Activated CD4-positive, alpha-beta T cell treated with anti-CD3 and anti-CD28 coated beads, Interleukin-2, Interleukin-4, amounts not matched to agents 100 ng/mL and 50 ng/mL, durations not matched to agents 16 hours and 8 hours (primary cell): ENCODE measurements at regions not wholly inside any gene's neighbourhood (a gene's known extent, or its start where the extent isn't known, plus 50 kb on each side); places are given as distances from the start of the nearest gene placed in this dataset.

ENCODE experiments used
- DNase-seq: peaks from one replicate; pipeline ENCODE4 v3.0.0-alpha.2; 2020; ENCODE audit warnings: low spot score

- peak; percentile 23 for DNase-seq
Measured at GRCh38 chr19:16000024-16000663, 51.3 kb downstream of the OR10H4 start.

GRCh38 chr19:16001481-16002312 is 52.9 kb downstream of the OR10H4 start:
- peak; percentile 79 for DNase-seq

DNA sequence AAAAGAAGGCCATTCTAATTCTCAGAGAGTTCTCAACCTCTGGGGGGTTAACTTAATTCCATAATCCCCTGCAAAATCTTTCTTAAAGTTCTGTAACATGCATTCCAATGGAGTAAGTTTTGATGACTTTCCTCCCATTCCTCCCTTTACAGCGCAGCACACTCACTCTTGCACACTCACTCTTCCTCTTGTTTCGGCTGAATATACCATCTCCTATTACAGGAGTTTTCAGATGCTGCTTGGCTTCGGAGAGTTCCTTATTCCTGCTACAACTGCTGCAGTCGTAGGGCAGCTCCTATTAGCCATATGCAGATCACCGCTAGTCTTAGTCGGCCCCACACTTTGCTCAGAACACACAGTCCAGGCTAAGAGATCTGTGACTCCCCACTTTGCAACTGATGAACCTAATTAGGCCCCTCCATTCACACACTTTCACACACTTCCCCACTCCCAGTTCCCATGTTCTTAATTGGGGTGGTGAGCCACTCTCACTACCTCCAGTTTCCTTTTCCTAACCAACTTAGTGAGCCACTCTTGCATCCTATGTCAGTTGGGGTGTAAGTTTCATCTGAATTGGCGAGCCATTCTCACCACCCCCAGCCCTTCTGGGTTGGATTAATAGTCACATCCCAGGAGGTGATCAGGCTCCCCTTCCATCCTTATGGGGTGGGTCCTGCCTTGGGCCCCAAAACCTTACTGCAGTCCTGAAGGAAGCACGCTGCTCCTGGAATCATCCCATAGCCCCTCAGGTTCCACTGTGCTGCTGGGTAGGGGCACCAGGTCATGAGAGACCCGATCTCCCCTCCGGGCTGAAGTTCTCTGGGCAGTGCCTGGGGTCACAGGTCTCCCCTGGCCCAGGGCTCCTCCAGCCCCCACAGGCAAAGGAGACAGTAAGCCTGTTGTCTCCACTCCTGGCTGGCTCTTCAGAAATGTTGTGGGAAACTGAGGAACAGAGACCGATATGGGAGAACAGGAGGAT is 53.9 kb downstream of the OR10H4 start:
- no peak for DNase-seq

- no peak for DNase-seq
Measured at GRCh38 chr19:16003391-16003790, 54.6 kb downstream of the OR10H4 start.

GRCh38 chr19:16005925-16006324 is 57.1 kb downstream of the OR10H4 start:
- DNase-seq: no peak

DNA sequence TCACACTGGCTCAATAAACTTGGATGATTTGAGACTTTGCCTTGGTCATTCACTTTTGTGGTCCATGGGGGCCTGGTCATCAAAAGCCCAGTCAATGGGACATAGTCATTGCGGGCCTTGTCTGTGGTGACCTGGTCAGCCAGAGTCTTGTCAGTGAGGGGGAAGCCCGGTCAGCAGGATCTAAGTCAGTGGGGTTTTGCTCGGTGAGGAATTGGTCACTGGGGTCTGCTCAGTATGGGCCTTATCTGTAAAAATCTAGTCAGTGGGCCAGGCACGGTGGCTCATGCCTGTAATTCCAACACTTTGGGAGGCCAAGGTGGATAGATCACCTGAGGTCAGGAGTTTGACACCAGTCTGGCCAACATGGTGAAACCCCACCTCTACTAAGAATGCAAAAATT is 63.7 kb upstream of the TPM4 start:
- DNase-seq: no peak

DNA sequence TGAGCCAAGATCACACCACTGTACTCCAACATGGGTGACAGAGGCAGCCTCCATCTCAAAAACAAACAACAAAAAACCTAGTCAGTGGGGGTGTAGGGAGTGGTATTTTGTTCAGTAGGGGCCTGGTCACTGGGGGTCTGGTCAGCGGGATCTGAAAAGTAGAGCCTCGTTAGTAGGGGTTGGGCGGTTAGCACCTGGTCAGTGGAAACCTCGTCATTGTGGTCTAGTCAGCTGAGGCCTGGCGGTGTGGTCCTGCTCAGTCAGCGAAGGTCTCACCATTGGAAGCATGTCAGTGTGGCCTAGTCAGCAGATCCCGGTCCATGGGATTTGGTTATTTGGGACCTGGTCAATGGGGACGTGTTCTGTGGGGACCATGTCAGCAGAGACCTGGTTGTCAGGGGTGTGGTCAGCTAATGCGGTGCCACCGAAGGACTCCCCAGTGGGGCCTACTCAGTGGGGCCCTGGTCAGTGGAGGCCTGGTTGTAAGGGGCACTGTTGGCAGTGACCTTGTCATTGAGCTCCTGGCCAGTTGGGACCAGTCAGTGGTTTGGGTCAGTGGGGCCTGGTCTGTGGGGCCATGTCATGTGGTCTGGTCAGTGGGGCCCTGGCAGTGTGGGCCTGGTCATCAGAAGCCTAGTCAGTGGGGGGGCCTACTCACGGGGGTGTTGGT is 63.0 kb upstream of the TPM4 start:
- DNase-seq: no peak

DNA sequence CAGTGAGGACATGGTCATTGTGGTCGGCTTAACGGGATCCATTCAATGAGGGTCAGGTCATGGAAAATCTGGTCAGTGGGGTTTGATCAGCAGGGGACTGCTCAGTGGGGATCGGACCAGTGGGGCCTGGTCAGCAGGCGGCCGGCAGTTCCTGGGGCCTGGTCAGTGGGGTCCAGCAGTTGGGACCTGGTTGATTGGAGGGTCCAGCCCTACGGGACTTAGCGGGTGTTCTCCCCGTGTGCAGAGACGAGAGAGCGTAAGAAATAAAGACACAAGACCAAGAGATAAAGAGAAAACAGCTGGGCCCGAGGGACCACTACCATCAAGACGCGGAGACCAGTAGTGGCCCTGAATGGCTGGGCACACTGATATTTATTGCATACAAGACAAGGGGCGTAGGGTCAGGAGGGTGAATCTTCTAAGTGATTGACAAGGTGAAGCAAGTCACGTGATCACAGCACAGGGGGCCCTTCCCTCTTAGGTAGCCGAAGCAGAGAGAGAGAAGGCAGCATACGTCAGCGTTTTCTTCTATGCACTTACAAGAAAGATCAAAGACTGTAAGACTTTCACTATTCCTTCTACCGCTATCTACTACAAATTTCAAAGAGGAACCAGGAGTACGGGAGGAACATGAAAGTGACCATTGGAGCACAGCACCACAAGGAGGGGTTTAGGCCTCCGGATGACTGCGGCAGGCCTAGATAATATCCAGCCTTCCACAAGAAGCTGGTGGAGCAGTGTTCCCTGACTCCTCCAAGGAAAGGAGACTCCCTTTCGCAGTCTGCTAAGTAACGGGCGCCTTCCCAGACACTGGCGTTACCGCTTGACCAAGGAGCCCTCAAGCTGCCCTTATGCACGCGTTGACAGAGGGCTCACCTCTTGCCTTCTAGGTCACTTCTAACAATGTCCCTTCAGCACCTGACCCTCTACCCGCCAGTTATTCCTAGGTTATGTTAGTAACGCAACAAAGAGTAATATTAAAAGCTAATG is 62.1 kb upstream of the TPM4 start:
- DNase-seq: no peak

- DNase-seq: no peak
Measured at GRCh38 chr19:16014923-16015804, 61.1 kb upstream of the TPM4 start.

- no peak for DNase-seq
Measured at GRCh38 chr19:16015805-16016173, 60.5 kb upstream of the TPM4 start.

DNA sequence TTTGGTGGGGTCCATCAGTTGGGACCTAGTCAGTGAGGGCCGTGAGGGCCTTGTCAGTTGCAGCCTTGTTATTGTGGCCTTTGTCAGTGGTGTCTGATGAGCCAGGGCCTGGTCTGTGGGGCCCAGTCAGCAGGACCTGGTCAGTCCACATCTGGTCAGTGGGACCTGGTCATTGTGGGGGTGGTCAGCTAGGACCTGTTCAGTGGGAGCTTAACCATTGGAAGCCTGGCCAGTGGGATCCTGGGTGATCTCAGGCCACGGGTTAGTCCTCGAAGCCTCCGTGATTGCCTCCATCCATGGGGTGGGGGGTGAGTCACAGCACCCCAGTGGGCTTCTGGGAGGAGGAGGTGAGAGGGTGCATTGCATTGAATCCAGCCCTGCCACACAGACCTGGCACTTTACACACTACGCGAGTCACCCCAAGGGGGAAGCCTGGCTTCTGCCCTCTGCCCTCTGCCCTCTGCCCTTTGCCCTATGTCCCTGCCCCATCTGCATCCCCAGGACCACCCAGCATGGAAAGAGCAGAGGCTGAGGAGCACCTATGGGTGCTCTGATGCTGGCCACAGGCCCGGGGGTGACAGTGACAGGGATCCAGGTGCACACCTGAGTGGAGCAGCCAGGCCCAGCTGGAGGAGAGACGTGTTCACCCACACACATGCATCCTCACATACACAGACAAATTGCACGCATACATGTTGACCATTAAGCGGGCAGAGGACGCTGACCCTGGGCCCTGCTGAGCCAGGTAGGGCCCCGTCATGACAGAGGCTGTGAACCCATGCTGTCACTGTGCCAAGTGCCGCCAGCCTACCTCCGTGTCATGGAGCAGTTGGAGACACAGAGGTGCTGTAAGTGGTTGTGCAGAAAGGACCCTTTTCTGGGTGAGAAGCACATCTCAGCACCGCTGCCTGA is 59.8 kb upstream of the TPM4 start:
- no peak for DNase-seq

DNA sequence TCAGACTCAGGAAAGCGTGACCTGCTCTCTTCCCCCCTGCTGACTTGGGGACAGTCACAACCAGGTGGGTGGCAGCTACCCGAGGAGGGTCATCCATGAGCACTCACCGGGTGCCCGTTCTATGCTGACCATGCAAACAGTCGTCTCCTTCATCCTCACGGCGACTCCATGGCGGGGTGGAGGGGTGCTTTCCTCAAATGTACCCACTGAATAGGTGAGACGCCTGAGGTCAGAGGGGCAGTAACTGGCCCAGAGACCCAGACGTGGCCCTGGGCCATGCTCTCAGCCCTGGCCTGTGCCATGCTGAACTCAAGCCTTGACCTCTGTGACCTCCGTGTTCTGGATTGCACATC is 59.2 kb upstream of the TPM4 start:
- no peak for DNase-seq

DNA sequence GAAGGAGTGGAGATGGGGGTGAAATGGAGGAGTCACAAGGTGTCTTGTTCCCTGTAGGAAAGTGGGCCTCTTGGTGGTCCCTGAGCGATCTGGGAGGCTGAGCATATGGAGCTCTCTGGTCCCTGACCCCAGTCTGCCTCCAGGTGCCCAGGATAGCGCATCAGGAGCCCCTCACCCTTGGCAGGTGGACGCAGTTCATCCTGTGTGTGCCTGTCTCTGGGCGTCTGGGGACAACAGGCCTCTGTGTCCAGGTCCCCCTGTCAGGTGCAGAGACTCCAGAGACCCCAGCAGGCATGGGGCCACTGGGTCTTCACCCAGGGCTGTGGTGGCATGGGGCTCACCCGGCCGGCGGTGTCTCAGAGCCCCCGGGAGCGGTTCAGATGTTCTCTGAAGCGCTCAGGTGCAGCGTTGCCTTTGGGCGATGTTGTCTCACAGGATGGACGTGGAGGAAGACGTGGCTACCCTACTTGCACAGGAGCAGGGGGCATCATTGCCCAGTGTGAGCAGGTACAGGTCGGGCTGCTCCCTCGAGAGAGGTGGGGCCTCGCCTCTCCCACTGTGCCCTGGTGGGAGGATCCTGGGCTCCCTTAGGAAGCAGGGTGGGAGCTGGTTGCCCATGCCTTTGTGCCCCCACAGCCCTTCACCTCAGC is 58.1 kb upstream of the TPM4 start:
- DNase-seq: no peak

GRCh38 chr19:16018801-16019551 is 57.3 kb upstream of the TPM4 start:
- no peak for DNase-seq

DNA sequence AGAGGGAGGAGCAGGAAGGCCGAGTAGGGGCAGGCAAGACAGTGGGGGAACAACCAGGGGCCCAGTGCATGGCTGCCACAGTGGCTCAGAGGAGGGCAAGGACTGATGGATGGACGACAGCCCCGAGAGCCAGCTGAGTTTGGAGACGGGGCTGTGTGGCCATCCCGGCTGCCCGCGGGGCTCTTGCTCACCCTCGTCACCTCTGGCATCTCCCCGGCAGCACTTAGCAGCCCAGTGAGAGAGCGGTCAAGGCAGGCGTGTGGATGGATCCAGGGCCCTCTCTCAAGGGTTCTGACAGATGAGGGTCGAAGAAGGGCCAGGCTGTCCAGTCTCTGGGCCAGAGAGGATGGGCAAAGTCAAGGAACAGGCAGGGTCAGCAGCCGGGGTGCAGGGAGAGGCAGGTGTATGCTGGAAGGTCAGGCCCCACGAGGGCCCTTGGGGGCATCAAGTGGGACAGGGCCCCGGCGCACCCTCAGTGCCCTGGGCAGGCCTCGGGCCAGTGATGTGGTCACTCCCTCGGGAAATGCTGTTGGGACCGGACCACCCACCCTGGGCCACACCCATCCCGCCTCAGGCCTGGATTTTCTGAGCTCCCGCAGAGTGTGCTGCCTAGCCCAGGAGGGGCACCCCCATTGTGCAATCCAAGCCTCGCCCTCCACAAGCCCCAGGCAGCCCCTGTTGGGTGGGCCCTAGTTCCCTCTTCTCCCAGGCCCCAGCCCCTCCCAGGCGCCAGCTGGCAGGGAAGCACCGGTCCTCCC is 56.4 kb upstream of the TPM4 start:
- no peak for DNase-seq

DNA sequence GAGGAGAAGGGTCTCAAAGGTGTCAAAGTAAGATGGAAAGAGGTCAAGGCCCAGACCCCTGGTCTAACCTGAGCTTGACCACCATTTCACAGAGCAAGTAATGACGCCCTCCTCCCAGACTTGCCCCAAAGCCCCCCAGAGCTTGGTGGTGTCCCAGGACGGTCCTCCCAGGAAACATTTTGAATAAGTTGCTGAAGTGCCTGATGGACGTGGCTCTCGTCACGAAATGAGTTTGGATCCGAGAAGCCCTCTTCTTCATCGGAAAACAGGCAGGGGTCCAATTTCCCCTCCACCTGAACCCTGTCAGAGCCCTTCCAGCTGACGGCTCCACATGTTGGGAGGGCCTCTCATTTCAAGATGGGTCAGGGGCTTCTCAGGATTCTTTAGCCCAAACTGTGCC is 54.5 kb upstream of the TPM4 start:
- DNase-seq: no peak

GRCh38 chr19:16022251-16022650 is 54.0 kb upstream of the TPM4 start:
- no peak for DNase-seq
